Peyer's patch (tissue), 4 donors: ENCODE measurements at regions not wholly inside any gene's neighbourhood (a gene's known extent, or its start where the extent isn't known, plus 50 kb on each side); places are given as distances from the start of the nearest gene placed in this dataset.

Experiments used
- POLR2A ChIP-seq, 2 donors: fragments of 450-650 bp; IDR thresholded peaks; one replicate each; pipeline ENCODE4 v1.5.1; 2017; ENCODE audit warnings: antibody characterized with exemption in 2 of 2, mild to moderate bottlenecking in 2 of 2, moderate library complexity in 2 of 2
- TF ChIP-seq, protein P1 (sequence below), 6 experiments: fragments of 450-650 bp in 4 of 6; fragments of 200-600 bp in 2 of 6; sonication (generic) in 1 of 6; IDR thresholded peaks; one replicate each; pipeline ENCODE4 v1.5.1; 2017 to 2019; ENCODE audit warnings: antibody characterized with exemption in 6 of 6, mild to moderate bottlenecking in 3 of 6, moderate library complexity in 1 of 6

GRCh38 chr12:74722709-74723108 is 185.1 kb downstream of the ATXN7L3B start:
- TF ChIP-seq, protein P1, sequence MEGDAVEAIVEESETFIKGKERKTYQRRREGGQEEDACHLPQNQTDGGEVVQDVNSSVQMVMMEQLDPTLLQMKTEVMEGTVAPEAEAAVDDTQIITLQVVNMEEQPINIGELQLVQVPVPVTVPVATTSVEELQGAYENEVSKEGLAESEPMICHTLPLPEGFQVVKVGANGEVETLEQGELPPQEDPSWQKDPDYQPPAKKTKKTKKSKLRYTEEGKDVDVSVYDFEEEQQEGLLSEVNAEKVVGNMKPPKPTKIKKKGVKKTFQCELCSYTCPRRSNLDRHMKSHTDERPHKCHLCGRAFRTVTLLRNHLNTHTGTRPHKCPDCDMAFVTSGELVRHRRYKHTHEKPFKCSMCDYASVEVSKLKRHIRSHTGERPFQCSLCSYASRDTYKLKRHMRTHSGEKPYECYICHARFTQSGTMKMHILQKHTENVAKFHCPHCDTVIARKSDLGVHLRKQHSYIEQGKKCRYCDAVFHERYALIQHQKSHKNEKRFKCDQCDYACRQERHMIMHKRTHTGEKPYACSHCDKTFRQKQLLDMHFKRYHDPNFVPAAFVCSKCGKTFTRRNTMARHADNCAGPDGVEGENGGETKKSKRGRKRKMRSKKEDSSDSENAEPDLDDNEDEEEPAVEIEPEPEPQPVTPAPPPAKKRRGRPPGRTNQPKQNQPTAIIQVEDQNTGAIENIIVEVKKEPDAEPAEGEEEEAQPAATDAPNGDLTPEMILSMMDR (IDR thresholded peaks at IDR 0.05) = no peak
- no peak for TF ChIP-seq POLR2A (IDR thresholded peaks at IDR 0.05)
